WTC11 (cell line): ENCODE measurements at regions not wholly inside any gene's neighbourhood (a gene's known extent, or its start where the extent isn't known, plus 50 kb on each side); places are given as distances from the start of the nearest gene placed in this dataset.

Experiments
- ATAC-seq: fragments of 200-7000 bp; cut with Tn5 transposase; 2 replicates; pipeline ENCODE4 v1.10.0; 2021; ENCODE audit warnings: mild to moderate bottlenecking, moderate library complexity
- CTCF ChIA-PET: fragments of 300-600 bp; sonication (Branson Sonifier 250); formaldehyde crosslinking; loops from one replicate; lab custom pipeline; 2021; ENCODE audit warnings: antibody characterized with exemption; lab: Charles Lee
- POLR2A ChIA-PET: fragments of 350-600 bp; sonication (Branson Sonifier 250); formaldehyde crosslinking; loops from one replicate; lab custom pipeline; 2021; ENCODE audit warnings: antibody characterized with exemption; lab: Charles Lee
- DNase-seq: peaks from one replicate; pipeline ENCODE4 v3.0.0; 2021; ENCODE audit warnings: low spot score
- H3K27ac Mint-ChIP-seq: 2 replicates; pipeline ENCODE4 v1.8.0; 2021; ENCODE audit warnings: mixed read lengths
- H3K27me3 Mint-ChIP-seq: 2 replicates; pipeline ENCODE4 v1.8.0; 2021; ENCODE audit warnings: low read depth, mild to moderate bottlenecking, moderate library complexity, mixed read lengths
- H3K36me3 Mint-ChIP-seq: 2 replicates; pipeline ENCODE4 v1.8.0; 2021; ENCODE audit warnings: mixed read lengths
- H3K4me1 Mint-ChIP-seq: 2 replicates; pipeline ENCODE4 v1.8.0; 2022; ENCODE audit warnings: mixed read lengths
- H3K4me3 Mint-ChIP-seq: 2 replicates; pipeline ENCODE4 v1.8.0; 2021; ENCODE audit warnings: mild to moderate bottlenecking, moderate library complexity, mixed read lengths
- H3K9me3 Mint-ChIP-seq: 2 replicates; pipeline ENCODE4 v1.8.0; 2021; ENCODE audit warnings: mixed read lengths
- AFF4 ChIP-seq: sonication (generic); formaldehyde crosslinking; IDR thresholded peaks from 2 replicates; pipeline ENCODE4 v1.8.1; 2023; ENCODE audit warnings: mild to moderate bottlenecking, missing genetic modification reagents, borderline replicate concordance
- ATF3 ChIP-seq: sonication (generic); formaldehyde crosslinking; conservative IDR thresholded peaks from 2 replicates; pipeline ENCODE4 v1.8.1; 2022; ENCODE audit warnings: mild to moderate bottlenecking, missing genetic modification reagents
- ATF6 ChIP-seq: sonication (generic); formaldehyde crosslinking; IDR thresholded peaks from 2 replicates; pipeline ENCODE4 v1.8.1; 2023; ENCODE audit warnings: mild to moderate bottlenecking, missing genetic modification reagents
- ETV6 ChIP-seq: sonication (generic); formaldehyde crosslinking; IDR thresholded peaks from 2 replicates; pipeline ENCODE4 v1.8.1; 2022; ENCODE audit warnings: mild to moderate bottlenecking, missing genetic modification reagents
- GABPB1 ChIP-seq: sonication (generic); formaldehyde crosslinking; IDR thresholded peaks from 2 replicates; pipeline ENCODE4 v1.8.1; 2023; ENCODE audit warnings: mild to moderate bottlenecking, missing genetic modification reagents
- HMGXB4 ChIP-seq: sonication (generic); formaldehyde crosslinking; IDR thresholded peaks from 2 replicates; pipeline ENCODE4 v1.8.1; 2023; ENCODE audit warnings: mild to moderate bottlenecking, moderate library complexity, missing genetic modification reagents
- MLX ChIP-seq: sonication (generic); formaldehyde crosslinking; IDR thresholded peaks from 2 replicates; pipeline ENCODE4 v1.8.1; 2023; ENCODE audit warnings: mild to moderate bottlenecking, missing genetic modification reagents, moderate library complexity
- MYBL2 ChIP-seq: sonication (generic); formaldehyde crosslinking; IDR thresholded peaks from 2 replicates; pipeline ENCODE4 v1.8.1; 2023; ENCODE audit warnings: mild to moderate bottlenecking, moderate library complexity, missing genetic modification reagents
- NR1H2 ChIP-seq: sonication (generic); formaldehyde crosslinking; IDR thresholded peaks from 2 replicates; pipeline ENCODE4 v1.9.0; 2021; ENCODE audit warnings: mild to moderate bottlenecking, moderate library complexity, missing genetic modification reagents
- NR3C1 ChIP-seq: sonication (generic); formaldehyde crosslinking; conservative IDR thresholded peaks from 2 replicates; pipeline ENCODE4 v1.8.1; 2023; ENCODE audit warnings: low read depth, mild to moderate bottlenecking, missing genetic modification reagents
- PREB ChIP-seq: sonication (generic); formaldehyde crosslinking; IDR thresholded peaks from 2 replicates; pipeline ENCODE4 v1.8.1; 2022; ENCODE audit warnings: mild to moderate bottlenecking, missing genetic modification reagents, moderate library complexity, borderline replicate concordance
- ZNF121 ChIP-seq: sonication (generic); formaldehyde crosslinking; IDR thresholded peaks from 2 replicates; pipeline ENCODE4 v1.8.0; 2023; ENCODE audit warnings: missing genetic modification reagents
- ZNF219 ChIP-seq: sonication (generic); formaldehyde crosslinking; IDR thresholded peaks from 2 replicates; pipeline ENCODE4 v1.8.0; 2023; ENCODE audit warnings: missing genetic modification reagents, mild to moderate bottlenecking, borderline replicate concordance
- ZNF232 ChIP-seq: sonication (generic); formaldehyde crosslinking; IDR thresholded peaks from 2 replicates; pipeline ENCODE4 v1.8.0; 2022; ENCODE audit warnings: mild to moderate bottlenecking, missing genetic modification reagents

GRCh38 chrX:38992441-38993096 lies 191.3 kb downstream of the MID1IP1 start:
- Mint-ChIP-seq H3K27ac (no peak overlapping the region), H3K4me1 (0 out of 2 replicates have a peak, but pooled peaks cover 4% of the 10 kb centered on the region), H3K4me3 (no peak overlapping the region), H3K36me3 (no peaks in the 10 kb centered on the region), H3K27me3 (no peaks in the 10 kb centered on the region), H3K9me3 (no peaks in the 10 kb centered on the region)
- ChIA-PET POLR2A (no interaction called here), CTCF (interaction anchor here (0.9 to 1.2 kb wide), 2 partner anchors 73 to 160 kb away, joined by 3 to 5 read pairs; no protein-coding TSS in a partner anchor)
- no peak for ATAC-seq
- TF ChIP-seq AFF4 (CRISPR knock-in tag) = no peak
- TF ChIP-seq ZNF121 = no peak
- no peak for TF ChIP-seq ETV6 (CRISPR knock-in tag)
- no peak for TF ChIP-seq ZNF232 (CRISPR knock-in tag)
- no peak for TF ChIP-seq HMGXB4 (CRISPR knock-in tag)
- no peak for TF ChIP-seq GABPB1 (CRISPR knock-in tag)
- DNase-seq = no peak

GRCh38 chrX:38993500-38993899 lies 192.2 kb downstream of the MID1IP1 start:
- ChIA-PET CTCF (interaction anchor here (1.2 kb wide), 1 partner anchor 159 kb away, joined by 5 read pairs; no protein-coding TSS in a partner anchor), POLR2A (no interaction called here)
- H3K9me3 Mint-ChIP-seq = no peaks in the 10 kb centered on the region
- H3K4me1 Mint-ChIP-seq = 0 out of 2 replicates have a peak, but pooled peaks cover 4% of the 10 kb centered on the region
- ATAC-seq (no peak), DNase-seq (no peak)
- no peak overlapping the region for H3K4me3 Mint-ChIP-seq
- H3K27me3 Mint-ChIP-seq = no peaks in the 10 kb centered on the region
- no peak overlapping the region for H3K27ac Mint-ChIP-seq
- no peaks in the 10 kb centered on the region for H3K36me3 Mint-ChIP-seq
- no peak for TF ChIP-seq ZNF121
- no peak for TF ChIP-seq NR1H2 (CRISPR knock-in tag)
- TF ChIP-seq MYBL2 (CRISPR knock-in tag) = no peak
- TF ChIP-seq ATF6 (CRISPR knock-in tag) = no peak
- TF ChIP-seq ZNF219 (CRISPR knock-in tag) = no peak
- TF ChIP-seq ATF3 (CRISPR knock-in tag) = no peak
- no peak for TF ChIP-seq PREB (CRISPR knock-in tag)
- no peak for TF ChIP-seq MLX (CRISPR knock-in tag)
- TF ChIP-seq GABPB1 (CRISPR knock-in tag) = no peak
- TF ChIP-seq NR3C1 = no peak
- TF ChIP-seq, all 79 proteins: peak for 0
